Upper lobe of left lung (tissue), 6 donors: ENCODE measurements at regions not wholly inside any gene's neighbourhood (a gene's known extent, or its start where the extent isn't known, plus 50 kb on each side); places are given as distances from the start of the nearest gene placed in this dataset.
A peak's percentile ranks its signal among the peaks of the same experiment; 100 is the strongest.

ENCODE experiments used
- ATAC-seq, 2 donors: fragments of 200-7000 bp; cut with Tn5 transposase; one replicate each; pipeline ENCODE4 v1.9.1; 2022; ENCODE audit warnings: mild to moderate bottlenecking in 2 of 2, moderate library complexity in 2 of 2; ENCODE audit not compliant: low FRiP score in 2 of 2
- DNase-seq, 2 donors: peaks; one replicate each; pipeline ENCODE4 v3.0.0-alpha.2; 2019 to 2020
- H3K27ac ChIP-seq, 4 donors: fragments of 200-600 bp; sonication (generic); one replicate each; pipeline ENCODE4 v1.5.1; 2016 to 2019
- H3K27me3 ChIP-seq, 4 donors: fragments of 200-600 bp; sonication (generic); one replicate each; pipeline ENCODE4 v1.5.1; 2017 to 2019
- H3K36me3 ChIP-seq, 4 donors: fragments of 200-600 bp; sonication (generic); one replicate each; pipeline ENCODE4 v1.5.1; 2016 to 2019
- H3K4me1 ChIP-seq, 4 donors: fragments of 200-600 bp; sonication (generic); one replicate each; pipeline ENCODE4 v1.5.1; 2018 to 2019
- H3K4me3 ChIP-seq, 4 donors: fragments of 200-600 bp; sonication (generic); one replicate each; pipeline ENCODE4 v1.5.1; 2017 to 2019; ENCODE audit warnings: mild to moderate bottlenecking in 2 of 4, moderate library complexity in 1 of 4
- H3K9me3 ChIP-seq, 4 donors: fragments of 200-600 bp; sonication (generic); one replicate each; pipeline ENCODE4 v1.5.1; 2018 to 2019
- CTCF ChIP-seq, 6 experiments: fragments of 450-650 bp in 4 of 6; fragments of 200-600 bp in 2 of 6; sonication (generic) in 2 of 6; IDR thresholded peaks; one replicate each; pipeline ENCODE4 v1.5.1; 2016 to 2019; ENCODE audit warnings: antibody characterized with exemption in 6 of 6
- EP300 ChIP-seq, 4 donors: sonication (generic); formaldehyde crosslinking; IDR thresholded peaks; one replicate each; pipeline ENCODE4 v1.5.1; 2017; ENCODE audit warnings: antibody characterized with exemption in 4 of 4, control low read depth in 2 of 4
- POLR2A ChIP-seq, 4 donors: fragments of 450-650 bp; IDR thresholded peaks; one replicate each; pipeline ENCODE4 v1.5.1; 2016 to 2017; ENCODE audit warnings: antibody characterized with exemption in 4 of 4, mild to moderate bottlenecking in 2 of 4
- POLR2AphosphoS5 ChIP-seq, 2 donors: sonication (generic); formaldehyde crosslinking; IDR thresholded peaks; one replicate each; pipeline ENCODE4 v1.5.1; 2017; ENCODE audit warnings: antibody characterized with exemption in 2 of 2
- WGBS, 2 donors: methylation state at CpG; one replicate each; pipeline ENCODE4 v1.1.5; 2017 to 2018; 5-methylcytosine and 5-hydroxymethylcytosine counted together
- donor health status: DM: no; HTN: no; CAD: no; lungs with moderate emphysema.
- donor health status: DM: no; HTN: yes; CAD: no; lungs with severe emphysema.

GRCh38 chr13:33925563-33925962, 107.6 kb downstream of the RFC3 start:
- Histone ChIP-seq H3K27me3 (no peaks in the 10 kb centered on the region), H3K9me3 (no peaks in the 10 kb centered on the region), H3K27ac (no peak overlapping the region), H3K4me1 (no peaks in the 10 kb centered on the region), H3K4me3 (no peak overlapping the region), H3K36me3 (no peaks in the 10 kb centered on the region)
- DNase-seq: no peak
- 96 to 100% methylated on average over 1 of the region's 1 CpG for whole genome bisulfite sequencing, 2 donors
- ATAC-seq: no peak
- TF ChIP-seq CTCF (IDR thresholded peaks at IDR 0.05) (no peak), EP300 (IDR thresholded peaks at IDR 0.05) (no peak), POLR2A (IDR thresholded peaks at IDR 0.05) (no peak), POLR2AphosphoS5 (IDR thresholded peaks at IDR 0.05) (no peak)

- Histone ChIP-seq H3K27me3 (no peaks in the 10 kb centered on the region), H3K9me3 (no peaks in the 10 kb centered on the region), H3K4me3 (no peak overlapping the region), H3K36me3 (no peaks in the 10 kb centered on the region), H3K27ac (no peak overlapping the region), H3K4me1 (no peaks in the 10 kb centered on the region)
- DNase-seq: no peak
- TF ChIP-seq EP300 (IDR thresholded peaks at IDR 0.05): no peak
- TF ChIP-seq POLR2A (IDR thresholded peaks at IDR 0.05): no peak
- TF ChIP-seq POLR2AphosphoS5 (IDR thresholded peaks at IDR 0.05): no peak
- no peak for TF ChIP-seq CTCF (IDR thresholded peaks at IDR 0.05)
- ATAC-seq: no peak
- 91 to 92% methylated on average over 1 of the region's 1 CpG for WGBS, 2 donors
These were observed 109.4 kb downstream of the RFC3 start for GRCh38 chr13:33927315-33927714.

GRCh38 chr13:33931397-33932311, 113.7 kb downstream of the RFC3 start:
- no peaks in the 10 kb centered on the region for H3K4me1 ChIP-seq
- no peaks in the 10 kb centered on the region for H3K9me3 ChIP-seq
- peak; percentile 40 to 73 for ATAC-seq
- no peaks in the 10 kb centered on the region for H3K27me3 ChIP-seq
- no peak overlapping the region for H3K27ac ChIP-seq
- no peak for DNase-seq
- 87 to 89% methylated on average over 5 of the region's 5 CpGs for WGBS, 2 donors
- TF ChIP-seq EP300 (IDR thresholded peaks at IDR 0.05) (no peak), POLR2A (IDR thresholded peaks at IDR 0.05) (no peak), POLR2AphosphoS5 (IDR thresholded peaks at IDR 0.05) (no peak), CTCF (IDR thresholded peaks at IDR 0.05) (peak in 4 of 6 experiments; percentile 17 to 52 (median 38))
- H3K36me3 ChIP-seq: no peaks in the 10 kb centered on the region
- no peak overlapping the region for H3K4me3 ChIP-seq

- DNase-seq (no peak), ATAC-seq (no peak)
- no peaks in the 10 kb centered on the region for H3K9me3 ChIP-seq
- no peak overlapping the region for H3K27ac ChIP-seq
- 59 to 71% methylated on average over 3 of the region's 3 CpGs for WGBS, 2 donors
- TF ChIP-seq CTCF (IDR thresholded peaks at IDR 0.05) (no peak), POLR2AphosphoS5 (IDR thresholded peaks at IDR 0.05) (no peak), EP300 (IDR thresholded peaks at IDR 0.05) (no peak), POLR2A (IDR thresholded peaks at IDR 0.05) (no peak)
- peaks cover 0 to 6% (median 2%) of the 10 kb centered on the region in 4 donors for H3K4me1 ChIP-seq
- no peaks in the 10 kb centered on the region for H3K27me3 ChIP-seq
- H3K36me3 ChIP-seq: no peaks in the 10 kb centered on the region
- H3K4me3 ChIP-seq: no peak overlapping the region
These were observed 114.9 kb downstream of the RFC3 start for GRCh38 chr13:33932769-33933406.
